K562 (cell line): ENCODE measurements at regions not wholly inside any gene's neighbourhood (a gene's known extent, or its start where the extent isn't known, plus 50 kb on each side); places are given as distances from the start of the nearest gene placed in this dataset.

Experiments used
- ATAC-seq: fragments of 200-7000 bp; cut with Tn5 transposase; 3 replicates; pipeline ENCODE4 v1.9.1; 2020; ENCODE audit warnings: moderate library complexity
- BruUV-seq: library from RNA; stranded (reverse); fragments of 400-500 nt; replicated peaks from 2 replicates; lab custom pipeline; 2021; lab: Mats Ljungman, UMichigan
- CTCF ChIA-PET: fragments of 300-600 bp; formaldehyde crosslinking; extraction: SDS; loops from one replicate; lab custom pipeline; 2021; ENCODE audit warnings: low intra/inter-chr PET ratio; lab: Yijun Ruan, JAX
- POLR2A ChIA-PET: fragments of 300-600, 350-650 bp; sonication (Branson Sonifier 250); formaldehyde crosslinking; extraction: SDS; loops from one replicate; lab custom pipeline; 2021; ENCODE audit warnings: antibody characterized with exemption, inconsistent platforms; lab: Yijun Ruan, JAX
- DNase-seq, 4 experiments: peaks; one replicate each; pipeline versions ENCODE4 v3.0.0 to v3.0.0-alpha.2; 2011 to 2018; ENCODE audit warnings: low spot score in 3 of 4, mixed read lengths in 3 of 4; ENCODE audit errors: extremely low read depth in 1 of 4
- FAIRE-seq: peaks from 2 replicates; lab custom pipeline; 2011; peaks lifted over from hg19 to GRCh38; lab: Jason Lieb, UNC
- H2AFZ ChIP-seq: 2 replicates; pipeline ENCODE4 v1.6.0; 2011; ENCODE audit warnings: low read depth, low read length, control low read depth, inconsistent platforms
- H3K27ac ChIP-seq: fragments of 200-600 bp; 3 replicates; pipeline ENCODE4 v1.8.0; 2011; ENCODE audit warnings: low read depth, mild to moderate bottlenecking, control low read depth, inconsistent platforms, low read length, moderate library complexity, mixed read lengths; ENCODE audit errors: extremely low read depth
- H3K27me3 ChIP-seq, 2 experiments: fragments of 300-600 bp in 1 of 2; 2 replicates in 1 of 2; 3 replicates in 1 of 2; pipeline versions ENCODE4 v1.6.0 to v1.8.0; 2011; ENCODE audit warnings: inconsistent platforms in 2 of 2, low read length in 2 of 2, mild to moderate bottlenecking in 1 of 2, mixed read lengths in 1 of 2, moderate library complexity in 1 of 2; ENCODE audit not compliant: control insufficient read depth in 2 of 2, insufficient read depth in 2 of 2
- H3K36me3 ChIP-seq: fragments of 300-600 bp; 3 replicates; pipeline ENCODE4 v1.8.0; 2011; ENCODE audit warnings: mild to moderate bottlenecking, low read length, inconsistent platforms; ENCODE audit not compliant: control insufficient read depth, insufficient read depth
- H3K4me1 ChIP-seq, 2 experiments: fragments of 200-600 bp in 1 of 2; replicated peaks in 1 of 2; 2 replicates in 1 of 2; 3 replicates in 1 of 2; pipeline versions ENCODE4 v1.5.1 to v1.8.0; 2011; ENCODE audit warnings: inconsistent platforms in 2 of 2, low read length in 2 of 2, mild to moderate bottlenecking in 1 of 2, mixed read lengths in 1 of 2, moderate library complexity in 1 of 2; ENCODE audit not compliant: control insufficient read depth in 2 of 2, insufficient read depth in 2 of 2
- H3K4me2 ChIP-seq: 2 replicates; pipeline ENCODE4 v1.6.1; 2011; ENCODE audit warnings: low read length, control low read depth, inconsistent platforms, mixed read lengths; ENCODE audit not compliant: insufficient read depth
- H3K4me3 ChIP-seq: fragments of 200-600 bp; sonication (generic), shearing (Covaris generic); 2 replicates; pipeline ENCODE4 v1.5.1; 2016; ENCODE audit warnings: control low read depth, inconsistent platforms
- H3K79me2 ChIP-seq: fragments of 200-600 bp; 3 replicates; pipeline ENCODE4 v1.8.0; 2011; ENCODE audit warnings: low read length, inconsistent platforms; ENCODE audit not compliant: control insufficient read depth, insufficient read depth
- H3K9ac ChIP-seq, 2 experiments: 2 replicates each; pipeline versions ENCODE4 v1.6.0 to v1.6.1; 2011; ENCODE audit warnings: low read depth in 2 of 2, low read length in 2 of 2, control low read depth in 1 of 2, inconsistent platforms in 1 of 2, mild to moderate bottlenecking in 1 of 2, mixed read lengths in 1 of 2; ENCODE audit not compliant: insufficient read depth in 1 of 2
- H3K9me1 ChIP-seq: one replicate; pipeline ENCODE4 v1.6.0; 2011; ENCODE audit warnings: inconsistent platforms, mild to moderate bottlenecking, low read length, moderate library complexity; ENCODE audit not compliant: control insufficient read depth, insufficient read depth
- H3K9me3 ChIP-seq: replicated peaks from 2 replicates; pipeline ENCODE4 v1.5.1; 2011; ENCODE audit warnings: low read depth, low read length, inconsistent platforms; ENCODE audit not compliant: control insufficient read depth, insufficient read depth
- H4K20me1 ChIP-seq: replicated peaks from 2 replicates; pipeline ENCODE4 v1.6.1; 2011; ENCODE audit warnings: low read length, inconsistent platforms, mixed read lengths; ENCODE audit not compliant: control insufficient read depth, insufficient read depth
- ARID3A ChIP-seq: IDR thresholded peaks from 2 replicates; pipeline ENCODE4 v1.6.1; 2012; ENCODE audit warnings: low read depth, low read length, improper control_type of control experiment, borderline replicate concordance
- MAFK ChIP-seq: IDR thresholded peaks from 2 replicates; pipeline ENCODE4 v1.6.1; 2011; ENCODE audit warnings: low read length, improper control_type of control experiment
- NFYB ChIP-seq: IDR thresholded peaks from 2 replicates; pipeline ENCODE4 v1.6.1; 2011; ENCODE audit warnings: mild to moderate bottlenecking, moderate library complexity; ENCODE audit not compliant: insufficient read length; ENCODE audit errors: extremely low read depth
- POLR2H ChIP-seq: IDR thresholded peaks from 2 replicates; pipeline ENCODE4 v1.6.1; 2016; ENCODE audit warnings: missing genetic modification characterization, low read depth, mild to moderate bottlenecking, control low read depth, missing compliant biosample characterization, moderate library complexity
- SMARCB1 ChIP-seq: IDR thresholded peaks from 2 replicates; pipeline ENCODE4 v1.6.1; 2011; ENCODE audit warnings: improper control_type of control experiment, low read depth; ENCODE audit not compliant: insufficient read length
- ZNF274 ChIP-seq: IDR thresholded peaks from 2 replicates; pipeline ENCODE4 v1.6.1; 2011; ENCODE audit warnings: low read depth, mild to moderate bottlenecking, low read length, moderate library complexity, borderline replicate concordance
- ZNF609 ChIP-seq: sonication (generic); formaldehyde crosslinking; IDR thresholded peaks from 2 replicates; pipeline ENCODE4 v1.8.1; 2023; ENCODE audit warnings: missing genetic modification reagents, mild to moderate bottlenecking, borderline replicate concordance
- WGBS: fragments of 100-300 bp; shearing (Covaris generic); methylation state at CpG from one replicate; pipeline ENCODE4 v1.1.6; 2016; ENCODE audit warnings: low coverage, mixed read lengths; ENCODE audit not compliant: insufficient coverage; ENCODE audit errors: missing lambda C conversion rate; 5-methylcytosine and 5-hydroxymethylcytosine counted together
- in situ Hi-C: fragments of 300-500 bp; cut with MboI; formaldehyde crosslinking; loops from 4 replicates; pipeline ENCODE4 v1.15.0; 2018; ENCODE audit warnings: inconsistent platforms, mixed read lengths
- intact Hi-C: fragments of 100-400 bp; cut with micrococcal nuclease; formaldehyde crosslinking; loops from 2 replicates; pipeline ENCODE4 v1.14.2; 2022

- TF ChIP-seq ZNF609 (CRISPR knock-in tag), result no peak
- TF ChIP-seq NFYB, result no peak
- TF ChIP-seq POLR2H (tag), result no peak
- TF ChIP-seq SMARCB1, result no peak
Measured at GRCh38 chr2:192373754-192374153, 179.0 kb upstream of the TMEFF2 start (continued).

- POLR2A ChIA-PET, result no interaction called here
- DNase-seq (no peak), FAIRE-seq (no peak), ATAC-seq (no peak)
- Histone ChIP-seq H3K9me3 (no peaks in the 10 kb centered on the region), H3K27me3 (no peaks in the 10 kb centered on the region), H4K20me1 (no peaks in the 10 kb centered on the region), H2AFZ (no peak overlapping the region), H3K79me2 (no peaks in the 10 kb centered on the region), H3K4me3 (no peak overlapping the region), H3K36me3 (no peaks in the 10 kb centered on the region), H3K4me1 (no peaks in the 10 kb centered on the region), H3K9ac (no peak overlapping the region), H3K9me1 (no peaks in the 10 kb centered on the region), H3K27ac (no peak overlapping the region), H3K4me2 (no peak overlapping the region)
- in situ Hi-C loops (no loop called here), intact Hi-C loops (no loop called here)
- TF ChIP-seq ZNF274 (no peak), MAFK (no peak), ARID3A (no peak)
- CTCF ChIA-PET, result no interaction called here
- BruUV-seq, result no TSS peak
- WGBS, result 0% methylated on average over 5 of the region's 6 CpGs
Measured at GRCh38 chr2:192373221-192373620, 178.5 kb upstream of the TMEFF2 start.
